ENCODE measurements at regions not wholly inside any gene's neighbourhood (a gene's known extent, or its start where the extent isn't known, plus 50 kb on each side); places are given as distances from the start of the nearest gene placed in this dataset.

DNA sequence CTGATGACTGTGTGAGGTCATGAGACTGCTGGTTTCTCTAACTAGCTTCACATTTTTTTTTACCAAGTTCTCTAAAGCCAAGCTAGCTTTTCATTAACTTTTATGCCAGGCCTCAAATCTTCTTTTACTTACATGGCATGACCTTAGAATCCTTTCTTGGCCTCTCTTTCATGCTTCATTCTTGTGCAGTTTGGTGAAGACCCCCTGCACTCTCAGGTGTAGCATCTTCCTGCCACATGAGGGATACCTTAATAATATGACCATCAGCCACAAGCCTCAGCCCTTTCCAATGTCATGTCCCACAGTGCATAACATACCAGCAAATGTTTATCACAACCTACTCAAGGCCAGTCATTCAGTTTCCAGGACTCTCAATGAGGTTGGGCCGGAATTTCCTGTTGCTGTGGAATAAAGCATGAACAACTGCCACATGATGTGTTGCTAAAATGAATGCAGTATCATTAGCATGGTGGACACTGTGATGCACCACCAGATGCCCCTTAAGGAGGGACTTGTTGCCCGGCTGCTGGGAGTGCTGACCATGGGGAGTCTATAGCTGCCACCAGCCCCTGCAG lies 72.2 kb downstream of the RIN2 start:
- TF ChIP-seq CTCF (conservative IDR thresholded peaks at IDR 0.05; ENCODE audit: low read length) (no peak), EZH2phosphoT487 (IDR thresholded peaks at IDR 0.05; ENCODE audit: borderline replicate concordance) (no peak)

Data from Loucy (cell line).